ENCODE measurements at regions not wholly inside any gene's neighbourhood (a gene's known extent, or its start where the extent isn't known, plus 50 kb on each side); places are given as distances from the start of the nearest gene placed in this dataset.

DNA sequence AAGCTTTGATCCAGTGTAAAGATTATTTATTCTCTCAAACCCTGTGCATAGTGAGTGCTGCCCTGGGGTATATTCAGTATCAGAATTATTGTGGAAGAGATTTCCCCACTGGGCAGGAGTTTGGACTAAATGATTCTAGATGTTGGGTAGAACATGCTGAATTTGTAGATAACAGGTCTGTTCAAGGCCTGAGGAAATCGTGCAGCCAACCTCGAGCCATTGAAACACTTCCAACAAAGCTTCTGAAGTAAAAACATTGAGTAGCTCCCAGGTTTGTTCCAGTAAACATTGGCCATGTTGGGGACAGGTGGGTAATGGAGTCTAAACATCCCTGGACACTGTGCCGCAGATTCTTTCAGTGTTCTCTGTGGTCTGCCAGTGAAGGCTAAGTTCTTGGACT, 87.5 kb downstream of the LLPH start:
- no peak overlapping the region for H3K4me3 Mint-ChIP-seq
- TF ChIP-seq CTCF (IDR thresholded peaks at IDR 0.05; ENCODE audit: unreplicated experiment in 3 of 3), result no peak
- H3K9me3 Mint-ChIP-seq, result peaks cover 2% of the 10 kb centered on the region
- peak overlapping the region in 2 of 3 experiments; percentile 58 to 70 for H3K27ac Mint-ChIP-seq
- H3K36me3 Mint-ChIP-seq (ENCODE audit: low read depth), result no peaks in the 10 kb centered on the region
- peaks cover 41% of the 10 kb centered on the region for H3K4me1 Mint-ChIP-seq
- peaks cover 5% of the 10 kb centered on the region for H3K27me3 Mint-ChIP-seq (ENCODE audit: low read depth)

GRCh38 chr12:66041651-66042363, 88.7 kb downstream of the LLPH start:
- no peak for TF ChIP-seq CTCF (IDR thresholded peaks at IDR 0.05; ENCODE audit: unreplicated experiment in 3 of 3)
- H3K36me3 Mint-ChIP-seq (ENCODE audit: low read depth), result no peaks in the 10 kb centered on the region
- peaks cover 2% of the 10 kb centered on the region for H3K9me3 Mint-ChIP-seq
- H3K4me1 Mint-ChIP-seq, result peaks cover 39% of the 10 kb centered on the region
- H3K27me3 Mint-ChIP-seq (ENCODE audit: low read depth), result peaks cover 6% of the 10 kb centered on the region
- peak overlapping the region in 2 of 3 experiments; percentile 41 to 58 for H3K27ac Mint-ChIP-seq
- no peak overlapping the region for H3K4me3 Mint-ChIP-seq

GRCh38 chr12:66036317-66036716, 94.2 kb downstream of the LLPH start:
- H3K27me3 Mint-ChIP-seq (ENCODE audit: low read depth), result peaks cover 8% of the 10 kb centered on the region
- TF ChIP-seq CTCF (IDR thresholded peaks at IDR 0.05; ENCODE audit: unreplicated experiment in 3 of 3), result no peak
- peak overlapping the region in 2 of 3 experiments; percentile 13 to 77 for H3K27ac Mint-ChIP-seq

GRCh38 chr12:66035288-66035966, 95.1 kb downstream of the LLPH start:
- no peaks in the 10 kb centered on the region for H3K9me3 Mint-ChIP-seq
- peaks cover 7% of the 10 kb centered on the region for H3K27me3 Mint-ChIP-seq (ENCODE audit: low read depth)
- no peaks in the 10 kb centered on the region for H3K36me3 Mint-ChIP-seq (ENCODE audit: low read depth)
- peak overlapping the region in 1 of 3 experiments; percentile 6 for H3K27ac Mint-ChIP-seq
- no peak overlapping the region for H3K4me3 Mint-ChIP-seq
- peak in 2 of 3 experiments; percentile 13 to 41 for TF ChIP-seq CTCF (IDR thresholded peaks at IDR 0.05; ENCODE audit: unreplicated experiment in 3 of 3)
- H3K4me1 Mint-ChIP-seq, result peaks cover 29% of the 10 kb centered on the region

More at GRCh38 chr12:66036317-66036716, 94.2 kb downstream of the LLPH start:
- Mint-ChIP-seq H3K9me3 (peaks cover 2% of the 10 kb centered on the region), H3K4me1 (peaks cover 24% of the 10 kb centered on the region), H3K4me3 (no peak overlapping the region), H3K36me3 (ENCODE audit: low read depth) (no peaks in the 10 kb centered on the region)

DNA sequence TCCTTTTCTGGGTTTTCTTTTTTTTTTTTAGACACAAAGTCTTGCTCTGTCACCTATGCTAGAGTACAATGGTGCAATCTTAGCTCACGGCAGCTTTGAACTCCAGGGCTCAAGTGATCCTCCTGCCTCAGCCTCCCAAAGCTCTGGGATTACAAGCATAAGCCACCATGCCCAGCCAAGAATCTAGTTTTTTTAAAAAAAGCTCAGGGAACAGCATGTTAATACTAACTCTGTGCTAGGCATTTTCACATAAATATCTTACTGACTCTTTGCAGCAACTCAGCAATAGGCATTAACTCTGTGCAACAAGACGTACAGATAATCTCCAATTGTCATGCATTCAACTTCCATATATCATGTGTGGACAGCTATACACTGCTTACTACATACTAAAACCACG, 97.4 kb downstream of the LLPH start:
- Mint-ChIP-seq H3K4me3 (no peak overlapping the region), H3K9me3 (no peaks in the 10 kb centered on the region), H3K27ac (peak overlapping the region in 2 of 3 experiments; percentile 38 to 57), H3K36me3 (ENCODE audit: low read depth) (no peaks in the 10 kb centered on the region), H3K27me3 (ENCODE audit: low read depth) (peaks cover 4% of the 10 kb centered on the region), H3K4me1 (peaks cover 33% of the 10 kb centered on the region)
- no peak for TF ChIP-seq CTCF (IDR thresholded peaks at IDR 0.05; ENCODE audit: unreplicated experiment in 3 of 3)

Measured in nephron (organoid).